Neural crest cell (in vitro differentiated cells): ENCODE measurements at regions not wholly inside any gene's neighbourhood (a gene's known extent, or its start where the extent isn't known, plus 50 kb on each side); places are given as distances from the start of the nearest gene placed in this dataset.

ENCODE experiments used
- DNase-seq: peaks from one replicate; pipeline ENCODE4 v3.0.0; 2021; ENCODE audit warnings: low read depth, mixed read lengths, low spot score
- H3K27ac Mint-ChIP-seq: one replicate; pipeline ENCODE4 v1.8.0; 2021; ENCODE audit warnings: mild to moderate bottlenecking, mixed read lengths; ENCODE audit not compliant: unreplicated experiment
- H3K27me3 Mint-ChIP-seq: 2 replicates; pipeline ENCODE4 v1.8.0; 2021; ENCODE audit warnings: low read depth, mild to moderate bottlenecking, mixed read lengths
- H3K36me3 Mint-ChIP-seq: 2 replicates; pipeline ENCODE4 v1.8.0; 2021; ENCODE audit warnings: low read depth, mild to moderate bottlenecking, mixed read lengths
- H3K4me1 Mint-ChIP-seq: 2 replicates; pipeline ENCODE4 v1.8.0; 2021; ENCODE audit warnings: mixed read lengths
- H3K4me3 Mint-ChIP-seq: one replicate; pipeline ENCODE4 v1.8.0; 2021; ENCODE audit warnings: mild to moderate bottlenecking, mixed read lengths
- H3K9me3 Mint-ChIP-seq: 2 replicates; pipeline ENCODE4 v1.8.0; 2021; ENCODE audit warnings: mixed read lengths
- CTCF ChIP-seq: fragments of 200-600 bp; sonication (generic); conservative IDR thresholded peaks from 2 replicates; pipeline ENCODE4 v1.5.0; 2021; ENCODE audit warnings: antibody characterized with exemption, mild to moderate bottlenecking

GRCh38 chr1:38291906-38292521 is 245.4 kb upstream of the POU3F1 start:
- Mint-ChIP-seq H3K27me3 (peaks cover 6% of the 10 kb centered on the region), H3K9me3 (no peaks in the 10 kb centered on the region), H3K4me3 (peak overlapping the region; percentile 15), H3K4me1 (peaks cover 39% of the 10 kb centered on the region), H3K27ac (peak overlapping the region; percentile 36), H3K36me3 (no peaks in the 10 kb centered on the region)
- DNase-seq: no peak
- TF ChIP-seq CTCF: no peak

GRCh38 chr1:38291336-38291735 is 244.7 kb upstream of the POU3F1 start:
- Mint-ChIP-seq H3K9me3 (no peaks in the 10 kb centered on the region), H3K4me3 (peak overlapping the region; percentile 15), H3K4me1 (peaks cover 46% of the 10 kb centered on the region), H3K27me3 (peaks cover 6% of the 10 kb centered on the region), H3K27ac (no peak overlapping the region), H3K36me3 (no peaks in the 10 kb centered on the region)
- DNase-seq: no peak
- no peak for TF ChIP-seq CTCF

- peaks cover 6% of the 10 kb centered on the region for H3K27me3 Mint-ChIP-seq
- no peaks in the 10 kb centered on the region for H3K9me3 Mint-ChIP-seq
- no peak overlapping the region for H3K27ac Mint-ChIP-seq
- peaks cover 61% of the 10 kb centered on the region for H3K4me1 Mint-ChIP-seq
- H3K36me3 Mint-ChIP-seq: no peaks in the 10 kb centered on the region
- no peak overlapping the region for H3K4me3 Mint-ChIP-seq
- no peak for TF ChIP-seq CTCF
- DNase-seq: no peak
Measured at GRCh38 chr1:38289034-38289433, 242.4 kb upstream of the POU3F1 start.

DNA sequence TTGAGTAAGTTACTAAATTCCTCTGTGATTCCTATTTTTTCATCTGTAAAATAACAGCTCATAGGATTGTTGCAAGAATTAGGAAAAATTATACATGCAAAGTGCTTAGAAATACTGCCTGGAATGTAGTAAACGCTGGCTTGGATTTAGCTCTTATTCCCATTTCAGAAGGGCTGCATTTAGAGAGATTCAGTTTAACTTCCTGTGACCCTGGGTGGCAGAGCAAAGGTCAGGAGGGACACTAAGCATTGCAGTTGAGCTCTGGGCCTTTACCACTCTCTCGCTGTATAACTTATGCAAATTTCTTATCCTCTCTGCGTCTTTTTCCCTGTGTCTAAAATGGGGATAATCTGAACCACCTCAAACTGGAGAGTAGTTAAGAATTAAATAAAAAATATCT is 241.0 kb upstream of the POU3F1 start:
- Mint-ChIP-seq H3K36me3 (no peaks in the 10 kb centered on the region), H3K4me3 (no peak overlapping the region), H3K9me3 (no peaks in the 10 kb centered on the region), H3K27me3 (peaks cover 2% of the 10 kb centered on the region), H3K27ac (no peak overlapping the region), H3K4me1 (peaks cover 60% of the 10 kb centered on the region)
- no peak for TF ChIP-seq CTCF
- DNase-seq: no peak

- Mint-ChIP-seq H3K27me3 (peaks cover 2% of the 10 kb centered on the region), H3K9me3 (no peaks in the 10 kb centered on the region), H3K4me3 (no peak overlapping the region), H3K4me1 (peaks cover 55% of the 10 kb centered on the region), H3K36me3 (no peaks in the 10 kb centered on the region), H3K27ac (no peak overlapping the region)
- TF ChIP-seq CTCF: no peak
- no peak for DNase-seq
Measured at GRCh38 chr1:38287036-38287435, 240.4 kb upstream of the POU3F1 start.
